Adrenal gland (tissue), 9 donors: ENCODE measurements at regions not wholly inside any gene's neighbourhood (a gene's known extent, or its start where the extent isn't known, plus 50 kb on each side); places are given as distances from the start of the nearest gene placed in this dataset.

Source experiments
- DNase-seq, 7 donors: peaks; one replicate each; pipeline ENCODE4 v3.0.0-alpha.2; 2019 to 2020
- H3K27ac ChIP-seq, 5 donors: fragments of 200-600 bp; sonication (generic) in 4 of 5; 1 replicate in 3 of 5; 2 replicates in 2 of 5; pipeline versions ENCODE4 v1.5.1 to v1.8.0; 2016 to 2020; ENCODE audit warnings: mild to moderate bottlenecking in 1 of 5
- H3K27me3 ChIP-seq: fragments of 200-600 bp; 2 replicates; pipeline ENCODE4 v1.8.0; 2021
- H3K36me3 ChIP-seq, 2 donors: fragments of 200-600 bp; replicated peaks in 1 of 2; 1 replicate in 1 of 2; 2 replicates in 1 of 2; pipeline versions ENCODE4 v1.5.1 to v1.8.0; 2018 to 2022
- H3K4me1 ChIP-seq, 2 donors: fragments of 200-600 bp; replicated peaks in 1 of 2; 1 replicate in 1 of 2; 2 replicates in 1 of 2; pipeline versions ENCODE4 v1.5.1 to v1.8.0; 2018 to 2021
- H3K4me3 ChIP-seq, 4 donors: fragments of 200-600 bp; sonication (generic) in 3 of 4; one replicate each; pipeline ENCODE4 v1.5.1; 2016 to 2018
- H3K9me3 ChIP-seq, 3 donors: fragments of 200-600 bp; sonication (generic) in 1 of 3; replicated peaks in 1 of 3; 1 replicate in 2 of 3; 2 replicates in 1 of 3; pipeline versions ENCODE4 v1.5.1 to v1.8.0; 2016 to 2021
- CTCF ChIP-seq, 6 experiments: fragments of 450-650 bp in 4 of 6; fragments of 200-600 bp in 2 of 6; sonication (generic) in 1 of 6; IDR thresholded peaks; 1 replicate in 5 of 6; 2 replicates in 1 of 6; pipeline versions ENCODE4 v1.5.1 to v1.8.0; 2016 to 2021; ENCODE audit warnings: antibody characterized with exemption in 6 of 6, mild to moderate bottlenecking in 2 of 6, moderate library complexity in 1 of 6
- POLR2A ChIP-seq, 2 donors: fragments of 450-650 bp; IDR thresholded peaks; one replicate each; pipeline ENCODE4 v1.6.1; 2017; ENCODE audit warnings: antibody characterized with exemption in 2 of 2, mild to moderate bottlenecking in 2 of 2, moderate library complexity in 1 of 2
- WGBS, 4 donors: extraction: QIAGEN DNeasy Blood & Tissue Kit in 2 of 4; methylation state at CpG; one replicate each; pipeline versions ENCODE4 v1.1.5 to v1.1.7; 2013 to 2017; 5-methylcytosine and 5-hydroxymethylcytosine counted together
- intact Hi-C, 2 donors: fragments of 100-400 bp; cut with DNase I; formaldehyde crosslinking; loops; one replicate each; pipeline versions ENCODE4 v1.14.1 to v1.15.0; 2022 to 2023
- donor health status: healthy with polysubstance abuse.
- donor health status: Bipolar disorder and iron deficiency.
- donor health status: DM: yes; HTN: yes; CAD: no.
- donor health status: DM: no; HTN: no; CAD: no.
- donor health status: DM: no; HTN: no; CAD: no.

- intact Hi-C loops = no loop called here
- H3K36me3 ChIP-seq = no peaks in the 10 kb centered on the region
- no peak for DNase-seq
- no peak overlapping the region for H3K4me3 ChIP-seq
- no peak overlapping the region for H3K27ac ChIP-seq
- H3K9me3 ChIP-seq = no peaks in the 10 kb centered on the region
- WGBS, 4 donors = 58 to 85% (median 74%) methylated on average over 1 of the region's 1 CpG
- no peaks in the 10 kb centered on the region for H3K4me1 ChIP-seq
- H3K27me3 ChIP-seq = peaks cover 3% of the 10 kb centered on the region
- no peak for TF ChIP-seq CTCF (IDR thresholded peaks at IDR 0.05)
- no peak for TF ChIP-seq POLR2A (IDR thresholded peaks at IDR 0.05)
Observed at GRCh38 chr14:56724013-56724412, 86.3 kb downstream of the OTX2 start.

GRCh38 chr14:56723418-56723817 is 86.9 kb downstream of the OTX2 start:
- TF ChIP-seq POLR2A (IDR thresholded peaks at IDR 0.05) (no peak), CTCF (IDR thresholded peaks at IDR 0.05) (no peak)
- intact Hi-C loops = no loop called here
- Histone ChIP-seq H3K9me3 (no peaks in the 10 kb centered on the region), H3K36me3 (no peaks in the 10 kb centered on the region), H3K27me3 (no peaks in the 10 kb centered on the region), H3K4me3 (no peak overlapping the region), H3K4me1 (no peaks in the 10 kb centered on the region), H3K27ac (no peak overlapping the region)
- no peak for DNase-seq

- Histone ChIP-seq H3K27me3 (no peaks in the 10 kb centered on the region), H3K4me1 (no peaks in the 10 kb centered on the region), H3K36me3 (no peaks in the 10 kb centered on the region), H3K27ac (no peak overlapping the region), H3K4me3 (no peak overlapping the region), H3K9me3 (no peaks in the 10 kb centered on the region)
- intact Hi-C loops = no loop called here
- 69 to 77% (median 72%) methylated on average over 4 of the region's 4 CpGs for WGBS, 4 donors
- no peak for TF ChIP-seq POLR2A (IDR thresholded peaks at IDR 0.05)
- TF ChIP-seq CTCF (IDR thresholded peaks at IDR 0.05) = no peak
- DNase-seq = no peak
Observed at GRCh38 chr14:56720703-56721460, 89.4 kb downstream of the OTX2 start.

GRCh38 chr14:56718312-56718711 is 92.0 kb downstream of the OTX2 start:
- no peak overlapping the region for H3K4me3 ChIP-seq
- H3K27me3 ChIP-seq = no peaks in the 10 kb centered on the region
- H3K4me1 ChIP-seq = no peaks in the 10 kb centered on the region
- no peak for DNase-seq
- H3K36me3 ChIP-seq = no peaks in the 10 kb centered on the region
- TF ChIP-seq CTCF (IDR thresholded peaks at IDR 0.05) (no peak), POLR2A (IDR thresholded peaks at IDR 0.05) (no peak)
- no peak overlapping the region for H3K27ac ChIP-seq
- intact Hi-C loops = no loop called here
- H3K9me3 ChIP-seq = no peaks in the 10 kb centered on the region
